ENCODE measurements at regions not wholly inside any gene's neighbourhood (a gene's known extent, or its start where the extent isn't known, plus 50 kb on each side); places are given as distances from the start of the nearest gene placed in this dataset.
A peak's percentile ranks its signal among the peaks of the same experiment; 100 is the strongest.

DNA sequence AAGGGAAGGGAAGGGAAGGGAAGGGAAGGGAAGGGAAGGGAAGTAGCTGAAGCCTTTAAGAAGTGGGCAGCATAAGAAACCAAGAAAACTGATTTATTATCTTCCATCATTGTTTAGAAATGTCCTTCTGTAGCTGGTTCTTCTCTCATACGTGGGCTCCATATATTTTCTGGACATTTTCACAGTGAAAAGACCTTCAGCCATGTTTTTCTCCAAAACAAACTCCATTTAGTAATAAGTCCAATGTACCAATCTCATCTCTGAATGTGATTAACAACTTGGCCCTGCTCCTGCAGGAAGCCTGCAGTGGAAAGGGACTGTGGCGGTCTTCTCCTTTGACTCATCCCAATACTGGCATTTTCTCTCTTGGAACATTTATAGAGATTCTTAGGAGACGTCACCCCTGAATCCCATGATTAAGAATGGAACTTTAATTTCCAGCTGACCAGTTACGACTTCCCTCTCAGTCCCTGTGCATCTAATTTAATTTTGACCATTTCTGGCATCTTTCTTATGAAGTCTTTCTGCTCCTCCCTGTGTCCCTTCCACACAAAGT is 96.6 kb upstream of the GUCY1A1 start:
- no peak overlapping the region for H3K27ac Mint-ChIP-seq (ENCODE audit: low read depth, unreplicated experiment)
- no peaks in the 10 kb centered on the region for H3K36me3 Mint-ChIP-seq (ENCODE audit: insufficient read depth, unreplicated experiment)
- no peaks in the 10 kb centered on the region for H3K4me1 Mint-ChIP-seq (ENCODE audit: insufficient read depth, unreplicated experiment)
- CTCF ChIA-PET, result interaction anchor here (0.8 kb wide), 1 partner anchor 69 kb away, joined by 4 read pairs; no protein-coding TSS in a partner anchor
- no peaks in the 10 kb centered on the region for H3K27me3 Mint-ChIP-seq (ENCODE audit: insufficient read depth, unreplicated experiment)
- intact Hi-C loops (cut with micrococcal nuclease), result no loop called here
- no peak for DNase-seq (ENCODE audit: unreplicated experiment)
- POLR2A ChIA-PET, result no interaction called here
- no TSS peak for BruUV-seq (replicated peaks)
- H3K9me3 Mint-ChIP-seq (ENCODE audit: unreplicated experiment), result peaks cover 7% of the 10 kb centered on the region
- no peak overlapping the region for H3K4me3 Mint-ChIP-seq (ENCODE audit: unreplicated experiment)
- TF ChIP-seq, protein P1, sequence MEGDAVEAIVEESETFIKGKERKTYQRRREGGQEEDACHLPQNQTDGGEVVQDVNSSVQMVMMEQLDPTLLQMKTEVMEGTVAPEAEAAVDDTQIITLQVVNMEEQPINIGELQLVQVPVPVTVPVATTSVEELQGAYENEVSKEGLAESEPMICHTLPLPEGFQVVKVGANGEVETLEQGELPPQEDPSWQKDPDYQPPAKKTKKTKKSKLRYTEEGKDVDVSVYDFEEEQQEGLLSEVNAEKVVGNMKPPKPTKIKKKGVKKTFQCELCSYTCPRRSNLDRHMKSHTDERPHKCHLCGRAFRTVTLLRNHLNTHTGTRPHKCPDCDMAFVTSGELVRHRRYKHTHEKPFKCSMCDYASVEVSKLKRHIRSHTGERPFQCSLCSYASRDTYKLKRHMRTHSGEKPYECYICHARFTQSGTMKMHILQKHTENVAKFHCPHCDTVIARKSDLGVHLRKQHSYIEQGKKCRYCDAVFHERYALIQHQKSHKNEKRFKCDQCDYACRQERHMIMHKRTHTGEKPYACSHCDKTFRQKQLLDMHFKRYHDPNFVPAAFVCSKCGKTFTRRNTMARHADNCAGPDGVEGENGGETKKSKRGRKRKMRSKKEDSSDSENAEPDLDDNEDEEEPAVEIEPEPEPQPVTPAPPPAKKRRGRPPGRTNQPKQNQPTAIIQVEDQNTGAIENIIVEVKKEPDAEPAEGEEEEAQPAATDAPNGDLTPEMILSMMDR (IDR thresholded peaks at IDR 0.05; ENCODE audit: unreplicated experiment), result no peak

DNA sequence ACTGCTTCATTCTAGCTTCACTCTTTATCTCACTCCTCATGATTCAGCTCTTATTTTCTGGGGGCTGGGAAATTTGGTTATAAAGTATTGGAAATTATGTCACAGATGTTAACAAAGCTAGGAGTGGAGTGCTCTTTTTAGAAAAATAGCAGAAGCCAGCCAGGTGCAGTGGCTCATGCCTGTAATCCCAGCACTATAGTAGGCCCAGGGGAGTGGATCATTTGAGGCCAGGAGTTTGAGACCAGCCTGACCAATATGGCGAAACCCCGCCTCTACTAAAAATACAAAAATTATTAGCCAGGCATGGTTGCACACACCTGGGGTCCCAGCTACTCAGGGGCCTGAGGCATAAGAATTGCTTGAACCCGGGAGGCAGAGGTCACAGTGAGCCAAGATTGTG is 97.2 kb upstream of the GUCY1A1 start:
- no peak for DNase-seq (ENCODE audit: unreplicated experiment)
- Mint-ChIP-seq H3K27ac (ENCODE audit: low read depth, unreplicated experiment) (no peak overlapping the region), H3K4me1 (ENCODE audit: insufficient read depth, unreplicated experiment) (no peaks in the 10 kb centered on the region), H3K4me3 (ENCODE audit: unreplicated experiment) (no peak overlapping the region), H3K9me3 (ENCODE audit: unreplicated experiment) (peaks cover 7% of the 10 kb centered on the region), H3K27me3 (ENCODE audit: insufficient read depth, unreplicated experiment) (no peaks in the 10 kb centered on the region), H3K36me3 (ENCODE audit: insufficient read depth, unreplicated experiment) (no peaks in the 10 kb centered on the region)
- TF ChIP-seq, protein P1 (IDR thresholded peaks at IDR 0.05; ENCODE audit: unreplicated experiment), result no peak
- ChIA-PET CTCF (no interaction called here), POLR2A (no interaction called here)
- intact Hi-C loops (cut with micrococcal nuclease), result no loop called here
- no TSS peak for BruUV-seq (replicated peaks)

DNA sequence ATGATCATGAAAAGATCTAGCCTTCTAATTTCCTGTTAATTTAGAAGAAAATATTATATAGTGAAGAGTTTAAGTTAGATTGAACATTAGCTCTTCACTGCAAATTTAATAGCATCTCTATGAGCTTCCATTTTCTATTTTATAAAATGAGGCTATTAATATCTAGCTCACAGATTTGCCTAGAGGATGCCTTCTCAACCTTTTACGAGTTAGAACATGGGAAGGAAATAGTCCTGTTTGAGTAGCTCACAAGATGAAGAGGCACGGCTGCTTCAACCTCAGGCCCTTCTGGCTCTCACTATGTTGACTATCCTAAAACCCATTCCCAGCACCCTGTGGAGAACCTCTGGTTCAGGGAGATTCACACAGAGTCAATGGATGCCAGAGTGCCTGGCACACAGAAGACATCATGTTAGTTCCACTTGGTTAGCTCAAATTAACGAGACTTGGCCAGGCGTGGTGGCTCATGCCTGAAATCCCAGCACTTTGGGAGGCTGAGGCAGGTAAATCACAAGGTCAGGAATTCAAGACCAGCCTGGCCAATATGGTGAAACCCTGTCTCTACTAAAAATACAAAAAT is 97.9 kb upstream of the GUCY1A1 start:
- Mint-ChIP-seq H3K9me3 (ENCODE audit: unreplicated experiment) (peaks cover 7% of the 10 kb centered on the region), H3K27me3 (ENCODE audit: insufficient read depth, unreplicated experiment) (no peaks in the 10 kb centered on the region), H3K36me3 (ENCODE audit: insufficient read depth, unreplicated experiment) (no peaks in the 10 kb centered on the region), H3K4me3 (ENCODE audit: unreplicated experiment) (no peak overlapping the region), H3K27ac (ENCODE audit: low read depth, unreplicated experiment) (no peak overlapping the region), H3K4me1 (ENCODE audit: insufficient read depth, unreplicated experiment) (no peaks in the 10 kb centered on the region)
- TF ChIP-seq, protein P1 (IDR thresholded peaks at IDR 0.05; ENCODE audit: unreplicated experiment), result no peak
- CTCF ChIA-PET, result interaction anchor here (0.6 kb wide), 1 partner anchor 30 kb away, joined by 3 read pairs; no protein-coding TSS in a partner anchor
- no peak for DNase-seq (ENCODE audit: unreplicated experiment)
- no TSS peak for BruUV-seq (replicated peaks)
- POLR2A ChIA-PET, result no interaction called here
- intact Hi-C loops (cut with micrococcal nuclease), result no loop called here

DNA sequence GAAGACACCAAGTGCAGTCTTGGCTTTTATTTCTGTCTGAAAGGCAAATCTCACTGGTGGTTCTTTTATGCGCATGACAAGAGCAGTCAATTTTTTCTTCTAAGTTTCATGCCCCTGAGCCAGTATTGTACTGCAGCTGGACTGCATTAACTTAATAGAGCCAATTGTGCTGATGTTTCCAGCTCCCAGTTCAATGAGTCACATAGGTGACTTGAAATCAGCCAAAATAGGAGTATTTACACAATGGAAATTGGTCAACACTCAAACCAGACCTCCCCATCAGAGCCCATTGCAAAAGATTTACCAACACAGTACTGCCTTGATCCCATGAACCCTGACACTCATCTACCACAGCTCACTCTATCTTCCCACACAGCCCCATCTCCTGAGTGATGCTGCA is 100.3 kb upstream of the GUCY1A1 start:
- BruUV-seq (replicated peaks), result no TSS peak
- H3K9me3 Mint-ChIP-seq (ENCODE audit: unreplicated experiment), result no peaks in the 10 kb centered on the region
- intact Hi-C loops (cut with micrococcal nuclease), result no loop called here
- no peaks in the 10 kb centered on the region for H3K27me3 Mint-ChIP-seq (ENCODE audit: insufficient read depth, unreplicated experiment)
- H3K4me3 Mint-ChIP-seq (ENCODE audit: unreplicated experiment), result no peak overlapping the region
- CTCF ChIA-PET, result no interaction called here
- no peaks in the 10 kb centered on the region for H3K4me1 Mint-ChIP-seq (ENCODE audit: insufficient read depth, unreplicated experiment)
- no peaks in the 10 kb centered on the region for H3K36me3 Mint-ChIP-seq (ENCODE audit: insufficient read depth, unreplicated experiment)
- TF ChIP-seq, protein P1 (IDR thresholded peaks at IDR 0.05; ENCODE audit: unreplicated experiment), result no peak
- no peak overlapping the region for H3K27ac Mint-ChIP-seq (ENCODE audit: low read depth, unreplicated experiment)
- POLR2A ChIA-PET, result interaction anchor here (0.7 kb wide), 1 partner anchor 53 kb away, joined by 3 read pairs; no protein-coding TSS in a partner anchor
- peak; percentile 22 for DNase-seq (ENCODE audit: unreplicated experiment)

All from MCF 10A (cell line).